HG03342 (cell line): ENCODE measurements at regions not wholly inside any gene's neighbourhood (a gene's known extent, or its start where the extent isn't known, plus 50 kb on each side); places are given as distances from the start of the nearest gene placed in this dataset.

Source experiments
- ATAC-seq: cut with Tn5 transposase; IDR thresholded peaks from one replicate; pipeline ENCODE4 v1.9.1; 2021; ENCODE audit warnings: mild to moderate bottlenecking, moderate library complexity; ENCODE audit not compliant: unreplicated experiment

GRCh38 chr5:5665225-5666075 lies 243.0 kb downstream of the ICE1 start:
- ATAC-seq, result no peak

- ATAC-seq, result no peak
Measured at GRCh38 chr5:5658889-5659465, 236.5 kb downstream of the ICE1 start.

DNA sequence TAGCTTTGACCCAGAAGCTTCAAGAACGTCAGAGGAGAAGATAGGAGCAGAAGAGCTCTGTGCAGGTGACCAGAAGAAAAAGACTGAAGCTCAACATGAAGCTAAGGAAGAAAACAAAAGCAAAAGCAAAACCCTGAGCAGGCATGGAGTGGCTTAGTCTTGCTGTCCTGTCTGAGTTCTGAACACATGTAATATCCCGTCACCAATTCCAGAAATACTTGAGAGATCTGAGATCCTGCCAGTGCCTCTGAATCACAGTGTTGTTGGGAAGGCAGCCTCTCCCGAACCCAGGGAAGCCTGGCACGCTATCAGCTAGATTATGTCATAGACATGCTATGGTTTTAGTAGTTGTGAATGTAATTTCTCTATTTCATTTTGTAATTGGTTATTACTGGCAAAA lies 235.7 kb downstream of the ICE1 start:
- ATAC-seq, result no peak

- no peak for ATAC-seq
Measured at GRCh38 chr5:5652181-5652580, 229.7 kb downstream of the ICE1 start.

- ATAC-seq, result no peak
Measured at GRCh38 chr5:5650949-5651348, 228.5 kb downstream of the ICE1 start.

DNA sequence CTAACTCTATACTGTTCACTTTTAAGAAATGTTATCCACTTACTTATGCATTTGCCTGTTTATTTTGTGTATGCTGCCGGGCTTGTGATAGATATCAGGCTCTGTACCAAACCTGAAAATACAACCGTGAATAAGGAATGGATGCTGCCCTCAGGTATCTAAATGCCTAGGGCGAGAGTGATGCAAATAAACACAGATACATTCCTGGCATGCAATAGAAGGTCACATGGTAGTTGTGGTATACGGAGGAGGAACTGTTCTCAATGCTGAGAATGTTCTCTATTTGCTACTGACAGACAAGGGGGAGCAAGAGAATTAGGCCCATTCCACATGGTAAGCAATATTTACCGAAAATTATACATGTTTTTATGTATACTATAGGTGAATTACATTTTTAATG lies 227.8 kb downstream of the ICE1 start:
- no peak for ATAC-seq

DNA sequence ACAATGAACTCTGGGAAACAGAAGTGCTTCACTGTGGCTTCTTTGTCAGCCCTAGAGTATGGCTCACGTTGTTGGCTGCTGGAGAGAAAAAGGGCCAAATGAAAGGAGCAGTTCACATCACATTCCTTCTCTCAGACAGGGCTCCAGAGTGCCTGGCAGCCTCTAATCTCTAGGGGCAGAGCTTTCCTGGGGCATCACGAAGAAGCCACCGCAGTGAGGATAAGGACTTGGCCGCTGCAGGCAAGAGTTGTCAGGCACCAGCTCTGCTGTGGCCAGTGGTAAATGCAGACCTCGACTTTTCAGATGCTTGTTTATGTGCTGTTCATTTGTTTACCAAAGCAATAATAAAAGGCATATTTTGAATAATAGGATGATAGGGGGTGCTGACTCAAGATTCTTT lies 227.2 kb downstream of the ICE1 start:
- ATAC-seq, result no peak

GRCh38 chr5:5648694-5649093 lies 226.2 kb downstream of the ICE1 start:
- ATAC-seq, result no peak

DNA sequence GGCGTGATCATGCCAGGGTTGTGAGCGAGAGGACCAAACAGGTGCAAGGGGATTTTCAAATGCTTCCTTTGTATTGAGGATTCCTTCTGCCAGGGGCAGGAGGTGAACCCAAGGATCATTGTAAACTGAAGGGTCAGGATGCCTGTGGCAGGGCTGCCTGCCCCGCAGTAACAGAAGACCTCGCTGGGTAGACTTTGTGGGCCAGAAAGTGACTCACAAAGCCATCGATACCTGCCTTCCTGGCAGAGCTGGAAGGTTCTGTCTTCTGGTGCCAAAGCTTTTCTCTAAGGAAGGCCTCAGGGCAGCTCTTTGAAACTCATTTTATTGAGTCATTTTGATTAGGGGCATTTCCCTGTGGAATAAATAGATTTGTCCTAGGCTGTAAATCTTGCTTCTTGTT lies 223.4 kb downstream of the ICE1 start:
- no peak for ATAC-seq

DNA sequence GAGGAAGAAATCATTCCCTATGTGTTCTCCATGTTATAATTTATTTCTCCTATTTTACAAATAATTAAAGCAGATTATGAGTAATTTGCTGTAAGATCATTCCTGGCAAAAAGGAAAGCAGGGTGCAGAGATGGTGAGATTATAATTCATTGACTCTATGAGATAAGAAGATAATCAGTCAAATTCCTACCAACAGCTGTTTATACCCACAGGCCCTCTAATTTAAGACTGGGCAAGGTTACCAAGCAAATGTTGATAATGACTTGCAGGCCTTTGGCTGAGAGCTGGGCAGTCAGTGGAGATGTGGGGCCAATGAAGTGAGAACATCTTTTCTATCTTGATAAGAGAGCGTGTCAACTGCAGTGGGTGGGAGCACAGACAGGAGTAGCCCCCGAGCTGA lies 222.7 kb downstream of the ICE1 start:
- no peak for ATAC-seq

DNA sequence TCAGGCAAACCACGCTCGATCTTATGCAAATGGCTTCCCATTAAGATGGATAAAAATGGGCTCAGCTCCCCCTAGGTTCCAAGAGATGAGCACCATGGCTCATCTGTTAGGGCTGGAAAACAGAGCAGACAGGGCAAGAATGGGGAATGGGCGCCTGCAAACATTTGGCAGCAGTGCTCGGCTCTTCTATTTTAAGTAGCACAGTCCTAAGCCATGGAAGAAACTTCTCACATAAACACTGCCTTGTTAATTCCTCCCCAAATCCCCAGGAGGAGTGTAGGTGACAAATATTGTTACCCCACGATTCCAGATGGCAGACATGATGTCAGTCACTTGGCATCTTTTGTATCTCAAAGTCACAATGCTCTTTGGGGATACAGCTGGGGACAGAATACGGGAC lies 221.8 kb downstream of the ICE1 start:
- no peak for ATAC-seq

- no peak for ATAC-seq
Measured at GRCh38 chr5:5643481-5643880, 221.0 kb downstream of the ICE1 start.

- ATAC-seq, result no peak
Measured at GRCh38 chr5:5638211-5638610, 215.7 kb downstream of the ICE1 start.

- no peak for ATAC-seq
Measured at GRCh38 chr5:5637173-5637572, 214.7 kb downstream of the ICE1 start.

DNA sequence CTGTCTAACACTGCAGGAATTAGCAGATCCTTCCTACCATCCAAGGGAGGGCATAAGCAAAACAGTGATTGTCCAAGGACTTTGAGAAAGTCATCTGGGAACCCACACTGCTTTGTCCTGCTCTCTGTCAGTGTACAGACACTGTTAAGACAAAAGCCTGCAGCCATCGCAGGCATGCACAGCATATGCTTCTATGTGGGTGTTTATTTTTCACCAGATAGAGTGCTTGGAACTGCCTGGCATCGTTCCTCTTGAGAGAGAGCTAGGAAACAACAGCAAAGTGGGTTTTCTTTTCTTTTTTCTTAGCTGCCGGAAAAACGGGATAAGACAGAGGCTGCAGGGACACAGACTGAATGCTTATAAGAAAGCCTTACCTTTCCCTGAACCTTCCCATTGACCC lies 212.3 kb downstream of the ICE1 start:
- no peak for ATAC-seq

- no peak for ATAC-seq
Measured at GRCh38 chr5:5633579-5633978, 211.1 kb downstream of the ICE1 start.

DNA sequence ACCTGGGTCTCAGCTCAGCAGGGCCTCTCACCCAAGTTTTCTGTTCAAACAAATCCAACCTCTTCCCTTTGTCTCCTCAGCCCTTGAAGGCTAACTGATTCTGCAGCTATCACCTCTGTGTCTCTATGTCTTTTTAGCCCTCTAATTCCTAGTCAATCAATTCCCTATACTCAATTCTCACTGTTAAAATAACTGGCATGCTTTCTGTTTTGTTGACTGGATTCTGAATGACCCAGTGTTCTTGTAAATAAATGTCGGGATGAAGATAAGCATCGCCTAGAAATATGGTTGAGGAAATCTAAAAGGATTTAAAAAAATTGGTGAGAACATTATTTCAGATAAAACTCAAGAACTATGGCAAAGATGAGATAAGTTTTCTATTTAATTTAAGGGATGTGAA lies 210.2 kb downstream of the ICE1 start:
- no peak for ATAC-seq

DNA sequence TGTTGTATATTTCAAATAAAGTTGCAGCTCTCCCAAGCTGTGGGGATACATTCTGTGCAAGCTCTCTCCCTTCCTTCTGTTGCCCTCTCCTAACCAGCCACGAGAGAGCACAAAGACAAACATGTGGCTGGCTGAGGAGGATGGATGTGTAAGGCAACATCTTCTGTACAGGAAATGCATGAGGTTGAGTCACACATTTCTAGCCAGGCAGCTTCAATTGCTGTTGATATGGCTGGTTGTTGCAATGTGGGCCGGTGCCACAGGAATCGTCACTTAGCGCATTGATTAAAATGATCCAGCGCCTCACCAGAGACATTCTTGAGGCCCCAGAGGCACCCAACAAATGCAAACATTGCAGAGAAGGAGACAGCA lies 207.1 kb downstream of the ICE1 start:
- ATAC-seq, result no peak

- no peak for ATAC-seq
Measured at GRCh38 chr5:5628866-5629606, 206.6 kb downstream of the ICE1 start.

DNA sequence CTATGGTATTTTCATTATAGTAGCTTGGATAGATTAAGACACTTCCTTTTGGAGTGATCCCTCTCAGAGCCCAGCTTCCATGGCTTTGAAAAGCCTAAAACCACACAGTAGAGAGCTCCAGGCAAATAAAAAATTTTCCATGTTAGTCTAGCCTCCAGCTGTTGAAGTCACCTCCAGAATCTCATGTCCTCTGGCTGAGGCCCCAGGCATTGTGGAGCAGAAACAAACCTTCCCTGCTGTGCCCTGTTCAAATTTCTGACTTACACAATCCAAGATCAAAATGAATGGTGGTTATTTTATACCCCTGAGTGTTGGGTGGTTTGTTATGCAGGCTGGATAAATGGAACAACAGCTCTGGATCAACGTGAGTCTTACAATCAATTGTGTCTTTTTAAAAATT lies 203.9 kb downstream of the ICE1 start:
- no peak for ATAC-seq

DNA sequence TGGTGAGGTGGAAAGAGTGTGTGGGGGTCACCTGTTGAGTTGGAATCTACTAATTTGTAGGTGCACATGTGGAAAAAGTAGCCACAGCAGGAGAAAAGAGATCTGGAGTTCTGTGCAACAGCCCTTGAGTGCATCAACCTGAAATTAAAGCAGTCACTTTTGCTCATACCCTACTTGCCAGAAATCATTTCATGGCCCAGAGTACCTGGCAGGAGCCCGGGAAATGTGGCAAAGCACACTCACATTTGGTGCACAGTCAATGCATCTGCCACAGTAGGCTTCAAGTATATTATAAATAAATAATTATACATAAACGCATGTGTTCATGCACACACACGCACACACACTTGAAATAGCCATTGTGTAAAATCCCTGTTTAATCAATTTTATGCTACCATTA lies 203.0 kb downstream of the ICE1 start:
- ATAC-seq, result no peak

GRCh38 chr5:5623397-5623796 lies 200.9 kb downstream of the ICE1 start:
- ATAC-seq, result no peak
